PC-9 (cell line): ENCODE measurements at regions not wholly inside any gene's neighbourhood (a gene's known extent, or its start where the extent isn't known, plus 50 kb on each side); places are given as distances from the start of the nearest gene placed in this dataset.

Source experiments
- BruUV-seq: library from RNA; stranded (reverse); fragments of 400-500 nt; replicated peaks from 2 replicates; lab custom pipeline; 2021; lab: Mats Ljungman, UMichigan
- CTCF ChIA-PET: fragments of 300-600 bp; sonication (Branson Sonifier 250); formaldehyde crosslinking; loops from one replicate; lab custom pipeline; 2022; ENCODE audit warnings: antibody characterized with exemption; lab: Charles Lee
- POLR2A ChIA-PET: fragments of 300-600 bp; sonication (Branson Sonifier 250); formaldehyde crosslinking; loops from one replicate; lab custom pipeline; 2022; ENCODE audit warnings: antibody characterized with exemption; ENCODE audit not compliant: unreplicated experiment; lab: Charles Lee
- DNase-seq, 2 experiments: peaks; one replicate each; pipeline versions ENCODE4 v3.0.0 to v3.0.0-alpha.2; 2015 to 2022; ENCODE audit warnings: mixed read lengths in 1 of 2
- H2AFZ ChIP-seq: fragments of 200-600 bp; sonication (generic); 2 replicates; pipeline ENCODE4 v1.8.1; 2017; ENCODE audit warnings: antibody characterized with exemption
- H3F3A ChIP-seq: fragments of 200-600 bp; sonication (generic); 2 replicates; pipeline ENCODE4 v1.8.1; 2017; ENCODE audit warnings: antibody characterized with exemption, mild to moderate bottlenecking, low read depth; ENCODE audit not compliant: insufficient read depth
- H3K27ac ChIP-seq: fragments of 200-600 bp; sonication (generic); 2 replicates; pipeline ENCODE4 v1.6.1; 2016; ENCODE audit warnings: mixed run types
- H3K27me3 ChIP-seq: fragments of 200-600 bp; sonication (generic); 2 replicates; pipeline ENCODE4 v1.6.1; 2016; ENCODE audit warnings: low read depth, mixed run types; ENCODE audit not compliant: insufficient read depth
- H3K36me3 ChIP-seq: fragments of 200-600 bp; sonication (generic); 2 replicates; pipeline ENCODE4 v1.6.1; 2016; ENCODE audit warnings: low read depth, mixed run types
- H3K4me1 ChIP-seq: fragments of 200-600 bp; sonication (generic); replicated peaks from 2 replicates; pipeline ENCODE4 v1.6.1; 2016; ENCODE audit warnings: mixed run types; ENCODE audit not compliant: insufficient read depth
- H3K4me2 ChIP-seq: fragments of 200-600 bp; sonication (generic); 2 replicates; pipeline ENCODE4 v1.6.1; 2017; ENCODE audit warnings: mixed run types
- H3K4me3 ChIP-seq: fragments of 200-600 bp; sonication (generic); 2 replicates; pipeline ENCODE4 v1.6.1; 2016; ENCODE audit warnings: mixed run types
- H3K79me2 ChIP-seq: fragments of 200-600 bp; sonication (generic); 2 replicates; pipeline ENCODE4 v1.6.1; 2017; ENCODE audit warnings: low read depth, mixed run types
- H3K9me2 ChIP-seq: fragments of 200-600 bp; sonication (generic); 2 replicates; pipeline ENCODE4 v1.8.1; 2017; ENCODE audit warnings: mild to moderate bottlenecking; ENCODE audit not compliant: insufficient read depth
- H3K9me3 ChIP-seq: fragments of 200-600 bp; sonication (generic); 2 replicates; pipeline ENCODE4 v1.8.1; 2016; ENCODE audit warnings: low read depth; ENCODE audit not compliant: insufficient read depth
- H4K20me1 ChIP-seq: fragments of 200-600 bp; sonication (generic); 2 replicates; pipeline ENCODE4 v1.8.1; 2017; ENCODE audit not compliant: insufficient read depth
- CTCF ChIP-seq: fragments of 200-600 bp; sonication (generic); conservative IDR thresholded peaks from 2 replicates; pipeline ENCODE4 v1.6.1; 2017; ENCODE audit warnings: mixed run types, antibody characterized with exemption, mild to moderate bottlenecking, moderate library complexity
- EZH2 ChIP-seq: fragments of 200-600 bp; sonication (generic); IDR thresholded peaks from 2 replicates; pipeline ENCODE4 v1.8.0; 2017; ENCODE audit warnings: antibody characterized with exemption, low read depth
- intact Hi-C: fragments of 100-400 bp; cut with micrococcal nuclease; formaldehyde crosslinking; loops from one replicate; pipeline ENCODE4 v1.10.0; 2022; ENCODE audit not compliant: unreplicated experiment

- Histone ChIP-seq H3F3A (no peaks in the 10 kb centered on the region), H3K27me3 (no peaks in the 10 kb centered on the region), H3K27ac (no peak overlapping the region), H3K9me2 (no peaks in the 10 kb centered on the region), H4K20me1 (no peaks in the 10 kb centered on the region), H3K4me1 (no peaks in the 10 kb centered on the region), H3K4me3 (no peak overlapping the region), H3K36me3 (no peaks in the 10 kb centered on the region), H2AFZ (no peak overlapping the region), H3K4me2 (no peak overlapping the region), H3K79me2 (no peaks in the 10 kb centered on the region), H3K9me3 (no peaks in the 10 kb centered on the region)
- no peak for TF ChIP-seq EZH2
- TF ChIP-seq CTCF: no peak
- intact Hi-C loops: no loop called here
- no peak for DNase-seq
- CTCF ChIA-PET: no interaction called here
- POLR2A ChIA-PET: no interaction called here
- BruUV-seq: no TSS peak
These were observed 1556.6 kb upstream of the PRR20A start for GRCh38 chr13:55583953-55584593.

GRCh38 chr13:55602784-55603183, 1537.9 kb upstream of the PRR20A start:
- DNase-seq: no peak
- H3K36me3 ChIP-seq: no peaks in the 10 kb centered on the region
- no peak overlapping the region for H2AFZ ChIP-seq
- H3K9me3 ChIP-seq: no peaks in the 10 kb centered on the region
- BruUV-seq: no TSS peak
- no peak for TF ChIP-seq EZH2
- intact Hi-C loops: no loop called here
- H4K20me1 ChIP-seq: no peaks in the 10 kb centered on the region
- H3K27me3 ChIP-seq: no peaks in the 10 kb centered on the region
- no peaks in the 10 kb centered on the region for H3K9me2 ChIP-seq
- H3F3A ChIP-seq: no peaks in the 10 kb centered on the region
- H3K4me3 ChIP-seq: no peak overlapping the region
- H3K4me2 ChIP-seq: no peak overlapping the region
- ChIA-PET POLR2A (no interaction called here), CTCF (no interaction called here)
- H3K79me2 ChIP-seq: no peaks in the 10 kb centered on the region
- no peak overlapping the region for H3K27ac ChIP-seq
- no peaks in the 10 kb centered on the region for H3K4me1 ChIP-seq

DNA sequence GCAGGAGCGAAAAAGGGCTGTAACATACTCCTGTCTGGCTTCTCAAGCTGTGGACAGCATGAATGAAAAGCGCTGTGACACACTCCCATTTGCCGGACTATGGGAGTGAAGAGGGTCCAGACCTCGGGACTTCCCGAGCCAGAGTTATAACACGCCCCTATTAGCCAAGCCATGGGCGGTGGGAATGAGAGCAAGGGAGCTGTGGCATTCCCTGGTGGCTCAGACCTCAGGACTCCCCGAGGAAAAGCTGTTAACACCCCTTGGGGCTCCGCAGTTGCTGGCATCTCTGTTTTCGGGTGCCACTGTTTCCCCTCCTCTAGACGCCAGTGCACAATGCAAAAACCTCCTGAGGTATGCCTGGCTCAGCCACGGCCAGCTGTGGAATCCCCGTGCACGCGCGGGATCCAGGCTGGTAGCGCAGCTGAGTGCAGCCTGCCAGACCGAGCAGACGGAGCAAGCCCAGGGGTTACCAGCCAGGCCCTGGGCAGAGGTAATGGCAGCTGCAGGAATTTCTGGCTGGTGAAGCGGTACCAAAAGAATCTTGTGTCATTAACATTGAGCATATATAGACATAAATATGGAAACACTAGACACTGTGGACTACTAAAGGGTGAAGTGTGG, 1534.6 kb upstream of the PRR20A start:
- CTCF ChIA-PET: no interaction called here
- intact Hi-C loops: no loop called here
- BruUV-seq: no TSS peak
- H4K20me1 ChIP-seq: no peaks in the 10 kb centered on the region
- H3K4me3 ChIP-seq: no peak overlapping the region
- H3K27ac ChIP-seq: no peak overlapping the region
- no peaks in the 10 kb centered on the region for H3K9me3 ChIP-seq
- POLR2A ChIA-PET: no interaction called here
- H3F3A ChIP-seq: no peaks in the 10 kb centered on the region
- DNase-seq: no peak
- H2AFZ ChIP-seq: 0 out of 2 replicates have a peak overlapping the region, but pooled peaks have one; percentile 16
- no peak overlapping the region for H3K4me2 ChIP-seq
- no peaks in the 10 kb centered on the region for H3K79me2 ChIP-seq
- no peaks in the 10 kb centered on the region for H3K36me3 ChIP-seq
- no peaks in the 10 kb centered on the region for H3K27me3 ChIP-seq
- TF ChIP-seq EZH2 (no peak), CTCF (no peak)
- H3K4me1 ChIP-seq: no peaks in the 10 kb centered on the region
- H3K9me2 ChIP-seq: no peaks in the 10 kb centered on the region
